GM19328 (cell line): ENCODE measurements at regions not wholly inside any gene's neighbourhood (a gene's known extent, or its start where the extent isn't known, plus 50 kb on each side); places are given as distances from the start of the nearest gene placed in this dataset.
"Not testable (repeated sequence)": the region's sequence is repeated elsewhere in the genome, so short reads cannot be mapped to it uniquely, and the experiment has no call there.

Experiments
- ATAC-seq: cut with Tn5 transposase; IDR thresholded peaks from one replicate; pipeline ENCODE4 v1.9.1; 2021; ENCODE audit warnings: mild to moderate bottlenecking, moderate library complexity; ENCODE audit not compliant: unreplicated experiment

- not testable (repeated sequence) for ATAC-seq
These were observed 52.6 kb upstream of the KIF26B start for GRCh38 chr1:245102149-245102548.

GRCh38 chr1:245099401-245099800 is 55.4 kb upstream of the KIF26B start:
- no peak for ATAC-seq

GRCh38 chr1:245098924-245099323 is 55.9 kb upstream of the KIF26B start:
- ATAC-seq: no peak

GRCh38 chr1:245096311-245097066 is 58.3 kb upstream of the KIF26B start:
- no peak for ATAC-seq

GRCh38 chr1:245095903-245096302 is 58.9 kb upstream of the KIF26B start:
- ATAC-seq: no peak

GRCh38 chr1:245094954-245095353 is 59.8 kb upstream of the KIF26B start:
- no peak for ATAC-seq

GRCh38 chr1:245094092-245094491 is 60.7 kb upstream of the KIF26B start:
- no peak for ATAC-seq

- ATAC-seq: no peak
These were observed 62.2 kb upstream of the KIF26B start for GRCh38 chr1:245092638-245092976.

GRCh38 chr1:245091818-245092637 is 62.8 kb upstream of the KIF26B start:
- no peak for ATAC-seq

- ATAC-seq: no peak
These were observed 63.6 kb upstream of the KIF26B start for GRCh38 chr1:245091171-245091621.

- no peak for ATAC-seq
These were observed 64.2 kb upstream of the KIF26B start for GRCh38 chr1:245090491-245091090.

GRCh38 chr1:245087723-245088122 is 67.1 kb upstream of the KIF26B start:
- ATAC-seq: no peak

GRCh38 chr1:245086389-245086969 is 68.3 kb upstream of the KIF26B start:
- ATAC-seq: no peak

GRCh38 chr1:245085508-245086095 is 69.2 kb upstream of the KIF26B start:
- peak; percentile 69 for ATAC-seq

GRCh38 chr1:245084551-245084950 is 70.2 kb upstream of the KIF26B start:
- no peak for ATAC-seq

GRCh38 chr1:245079021-245079609 is 75.7 kb upstream of the KIF26B start:
- no peak for ATAC-seq

- ATAC-seq: no peak
These were observed 79.9 kb upstream of the KIF26B start for GRCh38 chr1:245074898-245075297.

- ATAC-seq: no peak
These were observed 80.5 kb upstream of the KIF26B start for GRCh38 chr1:245074232-245074747.

GRCh38 chr1:245070836-245071615 is 83.8 kb upstream of the KIF26B start:
- ATAC-seq: no peak

- no peak for ATAC-seq
These were observed 87.5 kb upstream of the KIF26B start for GRCh38 chr1:245067257-245067656.
